HuH-7.5 (cell line): ENCODE measurements at regions not wholly inside any gene's neighbourhood (a gene's known extent, or its start where the extent isn't known, plus 50 kb on each side); places are given as distances from the start of the nearest gene placed in this dataset.
A peak's percentile ranks its signal among the peaks of the same experiment; 100 is the strongest.

ENCODE experiments used
- DNase-seq: peaks from one replicate; pipeline ENCODE4 v3.0.0; 2011; ENCODE audit warnings: low spot score

GRCh38 chr20:19953606-19954005, 63.6 kb upstream of the NAA20 start:
- DNase-seq: no peak

GRCh38 chr20:19956976-19957375, 60.2 kb upstream of the NAA20 start:
- DNase-seq: no peak

- no peak for DNase-seq
Observed at GRCh38 chr20:19958219-19958618, 58.9 kb upstream of the NAA20 start.

GRCh38 chr20:19958928-19959327, 58.2 kb upstream of the NAA20 start:
- no peak for DNase-seq

DNA sequence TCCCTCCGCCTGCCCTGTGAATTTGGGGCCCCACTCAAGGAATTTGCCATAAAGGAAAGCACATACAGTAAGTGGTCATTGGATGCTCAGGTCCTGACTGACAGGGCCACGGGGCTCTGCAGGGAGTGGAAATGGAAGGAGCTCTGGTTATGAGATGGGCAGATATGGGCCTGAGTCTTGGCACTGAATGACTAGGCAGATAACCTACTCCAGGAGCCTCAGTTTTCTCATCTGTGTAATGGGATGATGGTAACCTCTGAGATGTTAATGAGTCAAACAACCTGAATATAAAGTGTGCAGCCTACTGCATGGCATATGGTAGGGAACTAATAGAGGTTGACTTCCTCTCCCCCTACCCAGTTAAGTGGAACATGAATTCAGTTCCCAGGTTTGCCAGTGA, 56.4 kb upstream of the NAA20 start:
- DNase-seq: no peak

DNA sequence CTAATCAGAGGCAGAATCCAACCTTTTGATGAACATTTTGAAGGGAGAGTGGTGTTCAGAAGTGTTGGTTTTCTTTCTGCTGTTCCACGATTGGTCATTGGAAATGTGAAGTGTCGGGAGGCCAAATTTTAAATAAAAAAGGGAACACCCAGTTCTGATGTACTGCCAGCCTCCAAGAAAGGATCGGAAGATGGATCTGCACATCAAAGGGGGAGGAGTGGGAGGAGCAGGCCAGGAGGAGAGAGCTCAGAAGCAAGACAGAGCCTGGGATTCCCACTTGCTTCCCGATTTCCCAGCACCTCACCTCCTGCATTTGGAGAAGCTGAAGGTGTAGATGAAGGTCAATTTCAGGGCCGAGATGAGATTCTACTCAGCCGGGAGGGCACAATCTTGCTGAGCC, 55.9 kb upstream of the NAA20 start:
- DNase-seq: no peak

GRCh38 chr20:19962958-19963357, 54.2 kb upstream of the NAA20 start:
- DNase-seq: no peak

- DNase-seq: peak; percentile 81
Observed at GRCh38 chr20:19964289-19965265, 52.6 kb upstream of the NAA20 start.

- DNase-seq: no peak
Observed at GRCh38 chr20:19966840-19967239, 50.3 kb upstream of the NAA20 start.
